Keratinocyte (primary cell): ENCODE measurements at regions not wholly inside any gene's neighbourhood (a gene's known extent, or its start where the extent isn't known, plus 50 kb on each side); places are given as distances from the start of the nearest gene placed in this dataset.

Experiments
- DNase-seq: peaks from one replicate; pipeline ENCODE4 v3.0.0-alpha.2; 2011; ENCODE audit warnings: low read depth, missing footprints, low spot score
- FAIRE-seq: peaks from 2 replicates; lab custom pipeline; 2011; peaks lifted over from hg19 to GRCh38; lab: Jason Lieb, UNC
- H2AFZ ChIP-seq: 2 replicates; pipeline ENCODE4 v1.6.0; 2012; ENCODE audit warnings: low read length, control low read depth, inconsistent platforms; ENCODE audit not compliant: control insufficient read depth
- H3K27ac ChIP-seq: 2 replicates; pipeline ENCODE4 v1.5.1; 2011; ENCODE audit warnings: low read length; ENCODE audit not compliant: control insufficient read depth, insufficient read depth
- H3K27me3 ChIP-seq: 3 replicates; pipeline ENCODE4 v1.6.0; 2011; ENCODE audit warnings: low read length; ENCODE audit not compliant: control insufficient read depth, insufficient read depth; ENCODE audit errors: extremely low read depth
- H3K36me3 ChIP-seq, 2 experiments: 2 replicates in 1 of 2; 3 replicates in 1 of 2; pipeline ENCODE4 v1.5.1; 2011; ENCODE audit warnings: low read length in 2 of 2, mild to moderate bottlenecking in 1 of 2; ENCODE audit not compliant: control insufficient read depth in 2 of 2, insufficient read depth in 2 of 2; ENCODE audit errors: extremely low read depth in 1 of 2
- H3K4me1 ChIP-seq: 3 replicates; pipeline ENCODE4 v1.5.1; 2011; ENCODE audit warnings: low read length; ENCODE audit not compliant: control insufficient read depth, insufficient read depth; ENCODE audit errors: extremely low read depth
- H3K4me2 ChIP-seq: 3 replicates; pipeline ENCODE4 v1.6.0; 2011; ENCODE audit warnings: low read depth, low read length; ENCODE audit not compliant: control insufficient read depth, insufficient read depth; ENCODE audit errors: extremely low read depth
- H3K4me3 ChIP-seq, 3 experiments: fragments of 200-600 bp in 1 of 3; sonication (generic) in 1 of 3; 2 replicates in 2 of 3; 3 replicates in 1 of 3; pipeline ENCODE4 v1.5.1; 2011 to 2016; ENCODE audit warnings: low read length in 3 of 3, mild to moderate bottlenecking in 3 of 3, control low read depth in 2 of 3, inconsistent platforms in 1 of 3, low read depth in 1 of 3, mixed read lengths in 1 of 3, mixed run types in 1 of 3, moderate library complexity in 1 of 3; ENCODE audit not compliant: control insufficient read depth in 2 of 3, insufficient read depth in 2 of 3; ENCODE audit errors: extremely low read depth in 1 of 3
- H3K79me2 ChIP-seq: 2 replicates; pipeline ENCODE4 v1.6.0; 2012; ENCODE audit warnings: low read length; ENCODE audit not compliant: control insufficient read depth, insufficient read depth
- H3K9ac ChIP-seq: 3 replicates; pipeline ENCODE4 v1.6.0; 2011; ENCODE audit warnings: low read length; ENCODE audit not compliant: control insufficient read depth, insufficient read depth; ENCODE audit errors: extremely low read depth
- H3K9me1 ChIP-seq: 3 replicates; pipeline ENCODE4 v1.6.0; 2011; ENCODE audit warnings: low read length; ENCODE audit not compliant: control insufficient read depth, insufficient read depth; ENCODE audit errors: extremely low read depth
- H3K9me3 ChIP-seq: 2 replicates; pipeline ENCODE4 v1.5.1; 2012; ENCODE audit warnings: low read depth, low read length; ENCODE audit not compliant: control insufficient read depth
- H4K20me1 ChIP-seq: 3 replicates; pipeline ENCODE4 v1.6.0; 2011; ENCODE audit warnings: low read length; ENCODE audit not compliant: control insufficient read depth, insufficient read depth; ENCODE audit errors: extremely low read depth
- EZH2 ChIP-seq: IDR thresholded peaks from one replicate; pipeline ENCODE4 v1.6.1; 2012; ENCODE audit warnings: inconsistent platforms, mild to moderate bottlenecking, low read length, moderate library complexity
- dilution Hi-C: fragments of 300-500 bp; cut with MboI; formaldehyde crosslinking; loops from one replicate; pipeline ENCODE4 v1.7.0; 2020; ENCODE audit warnings: low sequenced_read_pairs; ENCODE audit not compliant: extremely low pct_ligation_motif_present
- TF ChIP-seq, protein P1 (sequence below), 3 experiments: IDR thresholded peaks in 1 of 3; conservative IDR thresholded peaks in 1 of 3; optimal IDR thresholded peaks in 1 of 3; 2 replicates in 2 of 3; 3 replicates in 1 of 3; pipeline versions ENCODE3 to v1.5.1; 2011; ENCODE audit warnings: low read length in 3 of 3, mild to moderate bottlenecking in 3 of 3, moderate library complexity in 2 of 3, control low read depth in 1 of 3, inconsistent platforms in 1 of 3; ENCODE audit not compliant: insufficient read depth in 2 of 3; ENCODE audit errors: extremely low read depth in 1 of 3

DNA sequence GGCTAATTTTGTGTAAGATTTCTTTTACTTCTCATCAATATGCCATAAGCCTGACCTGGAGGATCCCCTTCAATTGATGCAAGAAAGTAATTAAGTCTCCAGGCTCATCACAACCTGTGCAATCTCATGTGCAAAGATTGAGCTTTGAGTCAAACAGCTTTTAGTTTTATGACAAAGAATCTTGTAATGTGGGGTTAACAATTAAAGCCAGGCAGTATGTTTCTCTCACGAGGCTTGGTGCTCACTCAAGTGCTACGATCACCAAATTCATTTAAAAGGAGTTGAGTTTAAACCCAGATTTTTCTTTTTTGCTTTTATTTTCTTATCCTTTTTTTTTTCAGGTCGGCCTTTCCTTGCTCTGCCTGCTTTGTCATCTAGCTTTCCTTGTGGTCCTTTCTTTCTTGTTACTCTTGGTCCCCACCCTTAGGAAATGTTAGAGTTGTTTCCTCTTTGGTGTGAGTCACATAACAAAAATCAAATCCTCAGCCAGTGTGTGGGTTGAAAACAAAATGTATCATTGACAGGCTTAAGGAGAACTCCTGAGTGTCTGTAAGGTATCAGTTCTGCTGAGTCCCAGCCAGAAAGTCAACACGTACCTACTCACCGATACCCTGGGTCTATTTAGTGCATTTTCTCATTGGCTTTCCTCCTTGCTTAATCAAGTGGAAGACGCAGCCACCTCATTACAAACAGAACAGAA is 1037.2 kb downstream of the ADGRL2 start:
- DNase-seq (no peak), FAIRE-seq (no peak)
- H3K79me2 ChIP-seq = no peaks in the 10 kb centered on the region
- H4K20me1 ChIP-seq = no peaks in the 10 kb centered on the region
- no peak overlapping the region for H3K4me3 ChIP-seq
- no peak overlapping the region for H2AFZ ChIP-seq
- no peak overlapping the region for H3K27ac ChIP-seq
- H3K9me1 ChIP-seq = no peaks in the 10 kb centered on the region
- H3K9ac ChIP-seq = no peak overlapping the region
- H3K36me3 ChIP-seq = no peaks in the 10 kb centered on the region
- no peaks in the 10 kb centered on the region for H3K27me3 ChIP-seq
- TF ChIP-seq, protein P1, sequence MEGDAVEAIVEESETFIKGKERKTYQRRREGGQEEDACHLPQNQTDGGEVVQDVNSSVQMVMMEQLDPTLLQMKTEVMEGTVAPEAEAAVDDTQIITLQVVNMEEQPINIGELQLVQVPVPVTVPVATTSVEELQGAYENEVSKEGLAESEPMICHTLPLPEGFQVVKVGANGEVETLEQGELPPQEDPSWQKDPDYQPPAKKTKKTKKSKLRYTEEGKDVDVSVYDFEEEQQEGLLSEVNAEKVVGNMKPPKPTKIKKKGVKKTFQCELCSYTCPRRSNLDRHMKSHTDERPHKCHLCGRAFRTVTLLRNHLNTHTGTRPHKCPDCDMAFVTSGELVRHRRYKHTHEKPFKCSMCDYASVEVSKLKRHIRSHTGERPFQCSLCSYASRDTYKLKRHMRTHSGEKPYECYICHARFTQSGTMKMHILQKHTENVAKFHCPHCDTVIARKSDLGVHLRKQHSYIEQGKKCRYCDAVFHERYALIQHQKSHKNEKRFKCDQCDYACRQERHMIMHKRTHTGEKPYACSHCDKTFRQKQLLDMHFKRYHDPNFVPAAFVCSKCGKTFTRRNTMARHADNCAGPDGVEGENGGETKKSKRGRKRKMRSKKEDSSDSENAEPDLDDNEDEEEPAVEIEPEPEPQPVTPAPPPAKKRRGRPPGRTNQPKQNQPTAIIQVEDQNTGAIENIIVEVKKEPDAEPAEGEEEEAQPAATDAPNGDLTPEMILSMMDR (optimal IDR thresholded peaks at IDR 0.05 in 1 of 3, IDR thresholded peaks at IDR 0.05 in 1 of 3, conservative IDR thresholded peaks at IDR 0.05 in 1 of 3; ENCODE audit: extremely low read depth in 1 of 3, insufficient read depth in 2 of 3, low read length in 3 of 3) = no peak
- no peak for TF ChIP-seq EZH2
- dilution Hi-C loops = no loop called here
- no peaks in the 10 kb centered on the region for H3K4me1 ChIP-seq
- no peak overlapping the region for H3K4me2 ChIP-seq
- H3K9me3 ChIP-seq = no peaks in the 10 kb centered on the region

DNA sequence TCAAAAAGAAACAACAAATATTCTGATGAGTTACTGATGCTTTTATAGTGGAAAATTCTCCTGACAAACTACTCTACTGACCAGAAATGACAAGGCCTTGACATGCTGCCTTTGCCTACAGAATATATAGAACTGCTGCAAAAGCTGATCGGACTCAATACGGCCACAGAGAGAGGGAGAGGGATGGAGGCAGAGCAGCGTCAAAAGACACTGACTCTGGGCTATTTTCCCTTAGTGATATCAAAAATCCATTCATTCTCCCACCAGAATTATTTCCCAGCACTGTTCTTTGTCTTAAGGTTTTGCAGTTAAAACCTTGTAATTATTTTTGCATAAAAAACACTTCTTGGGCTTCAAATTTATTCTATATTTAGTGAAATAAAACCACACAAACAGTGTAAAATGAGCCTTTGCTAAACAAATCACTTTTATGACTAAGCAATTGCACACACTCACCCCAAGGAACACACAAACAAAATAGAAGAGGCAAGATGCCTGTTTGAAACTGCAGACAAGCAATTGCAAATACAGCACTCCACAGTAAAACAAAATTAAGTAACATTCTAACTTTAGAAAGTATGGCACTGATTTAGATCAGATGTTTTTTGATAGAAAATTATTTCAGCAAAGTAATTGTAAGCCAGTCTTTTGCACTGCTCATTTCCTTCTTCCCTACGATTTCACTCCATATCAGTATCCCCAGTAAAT is 1036.4 kb downstream of the ADGRL2 start:
- Histone ChIP-seq H3K79me2 (no peaks in the 10 kb centered on the region), H3K4me3 (no peak overlapping the region), H3K4me1 (no peaks in the 10 kb centered on the region), H3K4me2 (no peak overlapping the region), H3K36me3 (no peaks in the 10 kb centered on the region), H2AFZ (no peak overlapping the region), H3K9me3 (no peaks in the 10 kb centered on the region), H3K9ac (no peak overlapping the region), H3K27ac (no peak overlapping the region), H3K9me1 (no peaks in the 10 kb centered on the region), H4K20me1 (no peaks in the 10 kb centered on the region), H3K27me3 (no peaks in the 10 kb centered on the region)
- FAIRE-seq (no peak), DNase-seq (no peak)
- TF ChIP-seq, protein P1 (optimal IDR thresholded peaks at IDR 0.05 in 1 of 3, IDR thresholded peaks at IDR 0.05 in 1 of 3, conservative IDR thresholded peaks at IDR 0.05 in 1 of 3; ENCODE audit: extremely low read depth in 1 of 3, insufficient read depth in 2 of 3, low read length in 3 of 3) = no peak
- dilution Hi-C loops = no loop called here
